SIG-M5 treated with dmso at 0.1 percent for 504 hours (cell line): ENCODE measurements at regions not wholly inside any gene's neighbourhood (a gene's known extent, or its start where the extent isn't known, plus 50 kb on each side); places are given as distances from the start of the nearest gene placed in this dataset.
"Not testable (repeated sequence)": the region's sequence is repeated elsewhere in the genome, so short reads cannot be mapped to it uniquely, and the experiment has no call there.

Experiments
- DNase-seq: peaks from one replicate; lab custom pipeline; 2025; ENCODE audit not compliant: unreplicated experiment; lab: John Stamatoyannopoulos, UW

DNA sequence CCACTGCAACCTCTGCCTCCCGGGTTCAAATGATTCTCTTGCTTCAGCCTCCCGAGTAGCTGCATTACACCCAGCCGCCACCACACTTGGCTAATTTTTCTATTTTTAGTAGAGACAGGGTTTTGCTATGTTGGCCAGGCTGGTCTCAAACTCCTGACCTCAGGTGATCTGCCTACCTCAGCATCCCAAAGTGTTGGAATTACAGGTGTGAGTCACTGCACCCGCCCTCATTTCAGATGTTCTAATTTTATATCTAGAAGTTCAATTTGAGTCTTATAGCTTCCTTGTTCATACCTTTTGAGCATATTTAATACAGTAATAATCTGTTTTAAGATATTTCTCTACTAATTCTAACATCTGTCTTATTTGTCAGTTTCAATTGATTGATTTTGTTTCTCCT is 159.1 kb downstream of the CYB561 start:
- DNase-seq: not testable (repeated sequence)

GRCh38 chr17:63289931-63290330 is 156.2 kb downstream of the CYB561 start:
- no peak for DNase-seq

GRCh38 chr17:63290351-63290750 is 155.8 kb downstream of the CYB561 start:
- DNase-seq: no peak

DNA sequence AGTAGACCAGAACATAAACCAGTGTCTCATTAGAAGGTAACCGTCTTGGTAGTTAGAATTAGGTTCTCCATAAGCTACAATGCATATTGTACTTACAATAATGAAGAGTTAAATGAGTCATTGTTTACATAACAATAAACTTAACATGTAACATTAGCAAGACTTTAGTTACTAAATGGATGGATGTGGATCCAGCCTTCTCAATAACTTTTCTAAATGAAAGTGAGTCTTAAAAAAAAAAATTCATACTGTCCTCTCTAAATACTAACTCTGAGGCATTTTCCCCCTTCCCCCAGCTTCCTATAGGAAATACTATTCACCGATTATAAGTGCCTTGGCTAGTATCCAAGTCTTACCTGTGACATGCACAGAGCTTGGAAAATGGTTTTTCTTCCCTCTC is 155.3 kb downstream of the CYB561 start:
- DNase-seq: no peak

- DNase-seq: no peak
Measured at GRCh38 chr17:63291258-63291657, 154.8 kb downstream of the CYB561 start.

DNA sequence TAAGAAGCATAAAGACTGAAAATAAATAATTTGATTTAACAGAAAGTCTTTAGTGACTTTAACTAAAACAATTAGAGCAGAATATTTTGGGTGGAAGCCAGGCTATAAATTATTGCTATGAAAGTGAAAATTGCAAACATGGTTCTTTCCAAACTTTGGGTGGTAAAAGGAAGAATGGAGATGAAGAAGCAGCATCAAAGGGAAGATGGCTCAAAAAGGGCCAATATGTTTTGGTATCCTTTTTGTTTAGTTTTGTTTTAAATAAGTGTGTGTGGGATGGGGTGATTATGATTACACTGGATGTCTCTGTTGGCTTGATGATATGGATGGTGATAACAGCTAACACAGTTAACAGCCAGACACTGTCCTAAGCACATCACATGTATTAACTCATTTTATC is 153.7 kb downstream of the CYB561 start:
- DNase-seq: no peak

DNA sequence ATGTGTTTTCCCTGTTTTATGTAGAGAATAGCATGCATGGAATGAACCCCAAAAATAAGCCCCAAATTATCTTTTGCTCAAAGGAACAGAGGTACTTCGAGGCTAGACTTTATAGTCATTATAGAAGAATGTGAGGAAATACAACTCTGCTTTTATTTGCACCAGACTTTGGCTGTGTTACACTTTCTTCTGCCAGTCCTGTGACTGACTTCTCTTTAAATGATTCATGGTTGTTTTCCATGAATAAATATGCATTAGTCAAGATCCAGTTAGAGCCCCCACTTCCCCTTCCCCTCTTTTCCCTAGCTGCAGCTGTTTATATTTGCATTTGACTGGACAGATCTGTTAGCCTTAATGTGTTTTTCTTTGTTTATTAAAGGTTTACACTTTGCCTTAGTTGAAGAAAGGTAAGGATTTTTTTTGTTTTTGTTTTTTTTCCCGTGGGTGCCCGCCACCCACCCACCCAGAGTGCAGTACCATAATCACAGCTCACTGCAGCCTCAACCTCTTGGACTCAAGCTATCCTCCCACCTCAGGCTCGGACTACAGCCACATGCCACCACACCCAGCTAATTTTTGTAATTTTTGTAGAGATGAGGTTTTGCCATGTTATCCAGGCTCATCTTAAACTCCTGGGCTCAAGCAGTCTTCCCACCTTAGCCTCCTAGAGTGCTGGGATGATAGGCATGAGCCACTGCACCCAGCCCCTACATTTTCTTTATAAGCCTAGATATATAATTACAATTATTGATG is 152.6 kb downstream of the CYB561 start:
- no peak for DNase-seq

DNA sequence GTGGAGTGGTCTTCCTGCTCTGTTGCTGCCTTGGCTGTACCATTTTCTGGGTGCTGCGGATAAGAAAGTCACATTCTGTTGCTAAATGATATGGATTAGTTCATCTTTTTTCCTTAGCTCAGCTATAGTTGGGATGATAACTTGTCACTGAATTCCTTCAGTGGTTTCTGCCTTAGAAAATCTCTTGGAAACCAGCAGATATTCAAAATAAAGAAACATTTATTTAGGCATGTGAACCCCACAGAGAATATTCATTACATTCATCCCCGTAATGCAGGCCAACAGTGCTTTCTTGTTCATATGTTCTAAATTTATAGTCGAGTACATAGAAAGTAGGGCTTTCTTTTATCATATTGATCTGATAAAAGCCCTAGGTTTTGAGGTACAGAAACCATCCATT is 151.3 kb downstream of the CYB561 start:
- no peak for DNase-seq

DNA sequence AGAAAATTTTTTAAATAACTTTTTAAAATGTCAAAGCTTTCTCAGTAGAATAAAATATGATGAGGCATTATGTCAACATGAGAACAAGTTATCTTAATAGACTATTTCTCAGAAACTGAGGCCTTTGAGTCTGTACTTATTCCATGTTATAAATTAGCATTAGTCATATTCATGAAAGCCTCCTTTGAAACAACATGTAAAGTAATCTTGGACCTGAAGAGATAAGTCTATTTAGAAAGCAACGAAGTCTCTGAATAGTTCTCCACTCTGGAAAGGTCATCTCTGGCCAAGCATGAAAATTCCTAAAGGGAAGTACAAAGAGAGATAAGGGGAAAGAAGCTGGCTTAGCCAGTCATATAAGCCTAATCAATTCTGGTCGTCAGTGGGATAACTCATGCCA is 150.8 kb downstream of the CYB561 start:
- DNase-seq: no peak

- no peak for DNase-seq
Measured at GRCh38 chr17:63295839-63296590, 150.1 kb downstream of the CYB561 start.

GRCh38 chr17:63298916-63299315 is 147.2 kb downstream of the CYB561 start:
- not testable (repeated sequence) for DNase-seq

DNA sequence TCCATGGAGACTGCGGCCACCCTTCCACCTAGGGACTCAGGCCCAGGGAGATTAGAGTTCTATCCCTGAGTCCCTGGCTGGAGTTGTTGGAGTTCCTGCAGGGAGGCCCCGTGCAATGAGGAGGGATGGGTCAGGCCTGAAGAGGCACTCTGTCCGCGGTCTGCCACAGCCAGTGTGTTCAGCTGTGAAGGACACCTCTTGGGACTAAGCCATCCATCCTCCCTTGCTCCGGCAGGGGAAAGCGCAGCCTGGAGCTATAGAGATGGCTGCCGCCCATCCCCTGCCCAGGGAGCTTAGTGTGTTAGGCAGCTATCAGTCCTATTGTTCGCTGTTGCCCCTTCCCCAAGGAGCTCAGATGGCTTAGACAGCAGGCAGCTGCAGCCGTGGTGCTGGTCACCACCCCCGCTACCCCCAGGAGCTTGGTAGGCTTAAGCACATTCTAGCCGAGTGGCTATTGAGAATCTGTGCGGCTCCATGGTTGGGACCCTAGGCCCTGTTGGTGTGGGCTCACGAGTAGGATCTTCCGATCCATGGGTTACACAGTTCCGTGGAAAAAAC is 141.3 kb downstream of the CYB561 start:
- DNase-seq: no peak

DNA sequence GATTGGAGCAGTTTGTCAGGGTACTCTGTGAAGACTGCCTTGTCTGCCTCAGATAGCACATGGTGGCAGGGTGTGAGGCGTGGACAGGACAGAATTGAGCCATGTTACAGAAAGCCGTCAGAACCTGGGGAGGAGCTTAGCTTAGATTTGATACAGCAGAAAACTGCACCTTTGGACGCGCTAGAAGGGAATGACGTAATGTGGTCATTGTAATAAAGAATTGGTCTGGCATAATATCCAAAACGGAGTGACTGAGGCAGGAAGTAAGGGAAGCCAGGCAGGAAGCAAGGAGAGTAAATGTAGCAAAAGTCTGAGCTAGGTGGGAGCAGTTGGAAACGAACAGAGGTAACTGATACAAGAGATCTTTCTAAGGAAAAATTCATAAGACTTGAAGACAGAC is 140.2 kb downstream of the CYB561 start:
- DNase-seq: no peak

GRCh38 chr17:63306855-63307254 is 139.3 kb downstream of the CYB561 start:
- DNase-seq: no peak

DNA sequence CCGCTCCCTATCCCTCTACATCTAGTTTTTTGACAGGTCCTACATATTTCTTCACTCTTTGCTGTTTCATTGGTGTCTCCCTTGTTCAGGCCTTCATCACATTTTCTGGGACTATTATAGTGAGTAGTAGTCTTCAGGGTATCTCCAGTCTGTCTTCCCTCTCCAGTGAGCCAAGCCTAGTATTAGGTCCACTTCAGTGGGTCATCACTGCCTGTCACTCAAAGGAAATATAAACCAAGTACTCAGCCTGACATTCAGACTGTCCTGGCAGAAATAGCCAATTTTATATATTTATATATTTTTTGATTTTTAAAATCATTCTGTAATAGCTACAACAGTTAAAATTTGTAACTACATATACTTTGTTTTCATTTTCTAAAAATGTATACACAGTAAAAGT is 137.8 kb downstream of the CYB561 start:
- DNase-seq: no peak

GRCh38 chr17:63309021-63309420 is 137.1 kb downstream of the CYB561 start:
- no peak for DNase-seq

DNA sequence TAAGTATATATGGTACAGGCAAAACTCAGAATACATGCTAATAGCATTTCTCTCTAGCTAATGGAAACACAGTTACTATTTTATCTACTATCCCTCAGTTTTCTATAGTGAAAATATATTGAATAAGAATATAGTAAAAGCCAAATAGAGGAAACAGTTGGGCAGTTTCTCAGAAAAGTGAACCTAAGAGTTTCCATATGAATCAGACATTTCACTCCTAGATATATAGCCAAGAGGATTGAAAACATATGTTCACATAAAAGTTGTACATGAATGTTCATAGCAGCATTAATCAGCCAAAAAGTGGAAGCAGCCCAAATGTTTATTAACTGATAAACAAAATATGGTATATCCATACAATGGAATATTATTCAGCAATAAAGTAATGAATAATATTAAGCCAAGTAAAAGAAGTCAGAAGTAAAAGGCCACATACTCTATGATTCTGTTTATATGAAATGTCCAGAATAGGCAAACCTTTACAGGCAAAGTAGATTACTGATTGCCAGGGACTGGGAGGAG is 134.6 kb downstream of the CYB561 start:
- DNase-seq: no peak

DNA sequence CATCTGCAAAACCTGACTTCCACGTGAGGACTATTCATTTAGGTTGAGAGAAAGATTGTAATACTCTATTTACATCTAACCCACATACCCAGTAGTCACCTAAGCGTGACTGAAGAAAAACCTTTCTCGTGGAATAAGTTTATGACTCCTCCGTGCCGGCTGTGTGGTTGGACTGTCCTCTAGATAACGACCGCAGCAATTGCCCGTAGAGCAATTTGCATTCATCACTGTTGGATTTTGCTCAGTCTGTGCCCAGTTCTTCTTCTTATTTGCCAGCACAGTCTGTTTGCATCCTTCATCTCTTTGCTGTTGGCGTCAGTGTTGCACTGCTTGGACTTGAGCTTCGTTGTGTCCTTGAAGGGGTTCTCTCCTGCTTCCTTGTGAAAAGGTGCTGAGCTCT is 131.3 kb downstream of the CYB561 start:
- no peak for DNase-seq

GRCh38 chr17:63316100-63316499 is 130.0 kb downstream of the CYB561 start:
- DNase-seq: no peak

GRCh38 chr17:63317166-63317840 is 128.8 kb downstream of the CYB561 start:
- no peak for DNase-seq

- no peak for DNase-seq
Measured at GRCh38 chr17:63325808-63326207, 120.3 kb downstream of the CYB561 start.
